ENCODE measurements at regions not wholly inside any gene's neighbourhood (a gene's known extent, or its start where the extent isn't known, plus 50 kb on each side); places are given as distances from the start of the nearest gene placed in this dataset.

DNA sequence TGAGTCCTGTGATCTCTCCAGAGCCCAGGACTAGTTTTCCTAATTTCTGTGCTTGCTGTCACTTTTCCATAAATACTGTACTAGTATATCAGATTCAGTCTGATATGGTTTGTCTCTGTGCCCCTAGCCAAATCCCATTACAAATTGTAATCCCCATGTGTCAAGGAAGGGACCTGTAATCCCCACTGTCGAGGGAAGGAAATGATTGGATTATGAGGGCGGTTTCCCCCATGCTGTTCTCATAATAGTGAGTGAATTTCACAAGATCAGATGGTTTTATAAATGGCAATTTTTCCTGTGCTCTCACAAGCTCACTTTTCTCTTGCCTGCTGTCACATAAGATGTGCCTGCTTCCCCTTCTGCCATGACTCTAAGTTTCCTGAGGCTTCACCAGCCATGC is 54.8 kb upstream of the IFRD1 start:
- H3K4me3 ChIP-seq (ENCODE audit: low read depth, low read length) = no peak overlapping the region
- TF ChIP-seq, protein P1, sequence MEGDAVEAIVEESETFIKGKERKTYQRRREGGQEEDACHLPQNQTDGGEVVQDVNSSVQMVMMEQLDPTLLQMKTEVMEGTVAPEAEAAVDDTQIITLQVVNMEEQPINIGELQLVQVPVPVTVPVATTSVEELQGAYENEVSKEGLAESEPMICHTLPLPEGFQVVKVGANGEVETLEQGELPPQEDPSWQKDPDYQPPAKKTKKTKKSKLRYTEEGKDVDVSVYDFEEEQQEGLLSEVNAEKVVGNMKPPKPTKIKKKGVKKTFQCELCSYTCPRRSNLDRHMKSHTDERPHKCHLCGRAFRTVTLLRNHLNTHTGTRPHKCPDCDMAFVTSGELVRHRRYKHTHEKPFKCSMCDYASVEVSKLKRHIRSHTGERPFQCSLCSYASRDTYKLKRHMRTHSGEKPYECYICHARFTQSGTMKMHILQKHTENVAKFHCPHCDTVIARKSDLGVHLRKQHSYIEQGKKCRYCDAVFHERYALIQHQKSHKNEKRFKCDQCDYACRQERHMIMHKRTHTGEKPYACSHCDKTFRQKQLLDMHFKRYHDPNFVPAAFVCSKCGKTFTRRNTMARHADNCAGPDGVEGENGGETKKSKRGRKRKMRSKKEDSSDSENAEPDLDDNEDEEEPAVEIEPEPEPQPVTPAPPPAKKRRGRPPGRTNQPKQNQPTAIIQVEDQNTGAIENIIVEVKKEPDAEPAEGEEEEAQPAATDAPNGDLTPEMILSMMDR (IDR thresholded peaks at IDR 0.05; ENCODE audit: low read depth, low read length) = no peak
- DNase-seq (ENCODE audit: low read depth, low spot score) = no peak
- in situ Hi-C loops (cut with HindIII; ENCODE audit: low sequenced_read_pairs) = no loop called here

DNA sequence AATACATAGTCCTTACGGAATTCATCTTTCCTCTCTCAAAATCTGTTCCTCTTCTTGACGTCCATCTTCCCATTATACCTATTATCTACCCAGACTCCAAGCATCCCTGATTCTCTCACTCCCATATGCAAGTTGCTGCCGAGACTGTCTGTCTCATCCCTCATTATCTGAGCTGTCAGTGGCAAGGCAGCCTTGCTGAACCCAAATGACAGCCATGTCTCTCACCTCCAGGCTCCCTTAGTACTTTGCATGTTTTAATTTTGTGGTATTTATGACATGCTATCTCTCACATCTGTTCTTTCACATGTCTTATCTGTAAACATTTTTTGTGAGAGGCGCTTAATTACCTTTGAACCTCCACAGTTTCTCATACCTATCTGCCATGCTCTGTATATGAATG is 54.4 kb upstream of the IFRD1 start:
- no peak for DNase-seq (ENCODE audit: low read depth, low spot score)
- H3K4me3 ChIP-seq (ENCODE audit: low read depth, low read length) = no peak overlapping the region
- in situ Hi-C loops (cut with HindIII; ENCODE audit: low sequenced_read_pairs) = no loop called here
- TF ChIP-seq, protein P1 (IDR thresholded peaks at IDR 0.05; ENCODE audit: low read depth, low read length) = no peak

DNA sequence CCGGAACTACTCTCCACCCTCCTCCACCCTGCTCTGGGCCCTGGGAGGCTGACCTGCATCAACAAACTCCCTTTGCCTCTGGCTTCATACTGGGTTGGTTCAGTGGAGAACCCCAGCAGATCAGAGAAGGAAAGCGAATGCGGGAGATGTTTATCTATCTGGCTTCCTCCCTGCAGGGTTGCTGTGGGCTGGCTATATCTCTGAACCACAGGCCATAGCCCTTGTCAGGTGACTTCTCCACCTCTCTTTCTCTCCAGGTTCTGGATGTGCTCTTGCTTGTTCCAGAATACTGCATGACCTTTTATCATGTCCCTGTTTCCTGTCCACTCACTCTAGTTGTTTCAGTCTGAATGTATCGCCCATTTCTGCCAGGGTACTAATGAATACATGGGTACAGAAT is 51.7 kb upstream of the IFRD1 start:
- DNase-seq (ENCODE audit: low read depth, low spot score) = no peak
- in situ Hi-C loops (cut with HindIII; ENCODE audit: low sequenced_read_pairs) = no loop called here
- TF ChIP-seq, protein P1 (IDR thresholded peaks at IDR 0.05; ENCODE audit: low read depth, low read length) = no peak
- H3K4me3 ChIP-seq (ENCODE audit: low read depth, low read length) = no peak overlapping the region

DNA sequence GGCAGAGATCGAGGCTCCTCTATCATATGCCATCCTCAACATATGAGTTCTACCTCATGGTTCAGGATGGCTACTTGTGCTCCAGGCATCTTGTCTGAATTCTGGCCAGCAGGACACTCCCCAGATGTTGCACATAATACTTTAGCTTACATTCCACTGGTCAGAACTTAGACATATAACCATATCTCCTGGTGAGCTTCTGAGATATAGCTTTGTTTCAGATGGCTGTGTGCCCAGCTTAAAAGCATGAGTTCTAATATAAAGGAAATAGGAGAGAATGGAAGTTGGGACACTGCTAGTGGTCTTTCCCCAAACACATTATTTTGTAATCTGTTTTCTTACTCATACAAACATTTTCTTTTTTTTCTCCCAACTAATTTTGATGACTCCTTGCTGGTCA is 50.8 kb upstream of the IFRD1 start:
- peak; percentile 84 for DNase-seq (ENCODE audit: low read depth, low spot score)
- in situ Hi-C loops (cut with HindIII; ENCODE audit: low sequenced_read_pairs) = no loop called here
- H3K4me3 ChIP-seq (ENCODE audit: low read depth, low read length) = no peak overlapping the region
- TF ChIP-seq, protein P1 (IDR thresholded peaks at IDR 0.05; ENCODE audit: low read depth, low read length) = no peak

DNA sequence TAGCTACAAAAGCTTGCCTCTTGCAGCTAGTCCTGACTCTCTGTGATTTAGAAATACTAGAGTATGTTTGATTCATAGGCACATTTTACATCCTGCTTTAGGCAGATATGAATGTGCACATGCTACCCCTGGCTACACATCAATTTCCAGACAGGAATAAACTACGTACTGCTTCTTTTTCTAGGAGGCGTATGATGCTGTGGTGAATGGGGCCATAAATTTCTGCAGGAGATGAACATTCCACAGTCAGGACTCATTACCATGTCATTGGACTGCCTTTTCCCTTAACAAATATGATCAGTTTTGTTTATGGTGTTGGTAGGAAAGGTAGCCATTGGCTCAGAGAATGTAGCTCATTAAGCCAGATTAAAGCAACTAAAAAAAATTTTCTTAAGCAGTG is 50.1 kb upstream of the IFRD1 start:
- H3K4me3 ChIP-seq (ENCODE audit: low read depth, low read length) = no peak overlapping the region
- in situ Hi-C loops (cut with HindIII; ENCODE audit: low sequenced_read_pairs) = loop anchor here (25.0 kb wide), 1 partner anchor 638 kb away; no protein-coding TSS in a partner anchor
- DNase-seq (ENCODE audit: low read depth, low spot score) = peak; percentile 65
- TF ChIP-seq, protein P1 (IDR thresholded peaks at IDR 0.05; ENCODE audit: low read depth, low read length) = no peak

Data from astrocyte of the spinal cord (primary cell).